ENCODE measurements at regions not wholly inside any gene's neighbourhood (a gene's known extent, or its start where the extent isn't known, plus 50 kb on each side); places are given as distances from the start of the nearest gene placed in this dataset.

GRCh38 chr1:90809093-90809492 is 92.0 kb upstream of the BARHL2 start:
- TF ChIP-seq EZH2 (IDR thresholded peaks at IDR 0.05) (no peak), CTCF (IDR thresholded peaks at IDR 0.05) (no peak)
